ENCODE measurements at regions not wholly inside any gene's neighbourhood (a gene's known extent, or its start where the extent isn't known, plus 50 kb on each side); places are given as distances from the start of the nearest gene placed in this dataset.
"Not testable (repeated sequence)": the region's sequence is repeated elsewhere in the genome, so short reads cannot be mapped to it uniquely, and the experiment has no call there.

GRCh38 chr4:131750006-131750405 lies 1399.1 kb upstream of the PCDH10 start:
- H3K27me3 ChIP-seq (ENCODE audit: low read depth); H3K27ac ChIP-seq (replicated peaks); H3K4me3 ChIP-seq; H3K4me1 ChIP-seq; H3K9me3 ChIP-seq (replicated peaks); intact Hi-C loops (cut with micrococcal nuclease); H3K36me3 ChIP-seq; DNase-seq: not testable (repeated sequence)

- H3K9me3 ChIP-seq (replicated peaks); H3K4me3 ChIP-seq; H3K4me1 ChIP-seq; H3K36me3 ChIP-seq; H3K27ac ChIP-seq (replicated peaks); intact Hi-C loops (cut with micrococcal nuclease); H3K27me3 ChIP-seq (ENCODE audit: low read depth): not testable (repeated sequence)
- DNase-seq: peak; percentile 40
Measured at GRCh38 chr4:131750469-131750868, 1398.6 kb upstream of the PCDH10 start.

GRCh38 chr4:131762234-131762633 lies 1386.9 kb upstream of the PCDH10 start:
- H3K36me3 ChIP-seq, H3K4me1 ChIP-seq, DNase-seq: not testable (repeated sequence)

GRCh38 chr4:131764730-131765129 lies 1384.4 kb upstream of the PCDH10 start:
- Histone ChIP-seq H3K4me3 (no peak overlapping the region), H3K9me3 (replicated peaks) (peaks cover 8% of the 10 kb centered on the region), H3K27me3 (ENCODE audit: low read depth) (no peaks in the 10 kb centered on the region), H3K4me1 (no peaks in the 10 kb centered on the region), H3K27ac (replicated peaks) (no peak overlapping the region), H3K36me3 (no peaks in the 10 kb centered on the region)
- TF ChIP-seq CTCF (IDR thresholded peaks at IDR 0.05; ENCODE audit: borderline replicate concordance): no peak
- intact Hi-C loops (cut with micrococcal nuclease): no loop called here
- no peak for DNase-seq

More at GRCh38 chr4:131762234-131762633, 1386.9 kb upstream of the PCDH10 start:
- H3K4me3 ChIP-seq; H3K27me3 ChIP-seq (ENCODE audit: low read depth); H3K9me3 ChIP-seq (replicated peaks); intact Hi-C loops (cut with micrococcal nuclease); H3K27ac ChIP-seq (replicated peaks): not testable (repeated sequence)

- intact Hi-C loops (cut with micrococcal nuclease); H3K4me1 ChIP-seq; H3K27me3 ChIP-seq (ENCODE audit: low read depth); DNase-seq; H3K36me3 ChIP-seq; H3K9me3 ChIP-seq (replicated peaks); H3K27ac ChIP-seq (replicated peaks); H3K4me3 ChIP-seq: not testable (repeated sequence)
Measured at GRCh38 chr4:131774382-131774781, 1374.7 kb upstream of the PCDH10 start.

GRCh38 chr4:131810565-131810964 lies 1338.5 kb upstream of the PCDH10 start:
- H3K4me3 ChIP-seq; H3K4me1 ChIP-seq; intact Hi-C loops (cut with micrococcal nuclease): not testable (repeated sequence)

More at GRCh38 chr4:131810565-131810964, 1338.5 kb upstream of the PCDH10 start:
- not testable (repeated sequence) for H3K27ac ChIP-seq (replicated peaks); H3K27me3 ChIP-seq (ENCODE audit: low read depth); DNase-seq; H3K36me3 ChIP-seq
- H3K9me3 ChIP-seq (replicated peaks): peaks cover 20% of the 10 kb centered on the region

Measured in left ventricle myocardium inferior (tissue), 1 donor.